MCF 10A (cell line): ENCODE measurements at regions not wholly inside any gene's neighbourhood (a gene's known extent, or its start where the extent isn't known, plus 50 kb on each side); places are given as distances from the start of the nearest gene placed in this dataset.
A peak's percentile ranks its signal among the peaks of the same experiment; 100 is the strongest.

Experiments
- BruUV-seq: library from RNA; stranded (reverse); fragments of 400-500 nt; replicated peaks from 2 replicates; lab custom pipeline; 2021; lab: Mats Ljungman, UMichigan
- CTCF ChIA-PET: fragments of 300-600 bp; sonication (Branson Sonifier 250); formaldehyde crosslinking; extraction: SDS; loops from one replicate; lab custom pipeline; 2021; ENCODE audit warnings: antibody characterized with exemption, inconsistent platforms; lab: Yijun Ruan, JAX
- POLR2A ChIA-PET: fragments of 300-600, 350-650 bp; sonication (Branson Sonifier 250); formaldehyde crosslinking; extraction: SDS; loops from one replicate; lab custom pipeline; 2020; ENCODE audit warnings: antibody characterized with exemption, inconsistent platforms; lab: Yijun Ruan, JAX
- DNase-seq: peaks from one replicate; pipeline ENCODE4 v3.0.0-alpha.2; 2018; ENCODE audit not compliant: unreplicated experiment
- H3K27ac Mint-ChIP-seq: one replicate; pipeline ENCODE4 v1.8.0; 2022; ENCODE audit warnings: mild to moderate bottlenecking, low read depth, mixed read lengths; ENCODE audit not compliant: unreplicated experiment
- H3K27me3 Mint-ChIP-seq: one replicate; pipeline ENCODE4 v1.8.0; 2022; ENCODE audit warnings: mixed read lengths; ENCODE audit not compliant: insufficient read depth, unreplicated experiment
- H3K36me3 Mint-ChIP-seq: one replicate; pipeline ENCODE4 v1.8.0; 2022; ENCODE audit warnings: mild to moderate bottlenecking, moderate library complexity, mixed read lengths; ENCODE audit not compliant: insufficient read depth, unreplicated experiment
- H3K4me1 Mint-ChIP-seq: one replicate; pipeline ENCODE4 v1.8.0; 2022; ENCODE audit warnings: mixed read lengths; ENCODE audit not compliant: insufficient read depth, unreplicated experiment
- H3K4me3 Mint-ChIP-seq: one replicate; pipeline ENCODE4 v1.8.0; 2022; ENCODE audit warnings: mild to moderate bottlenecking, moderate library complexity, mixed read lengths; ENCODE audit not compliant: unreplicated experiment
- H3K9me3 Mint-ChIP-seq: one replicate; pipeline ENCODE4 v1.8.0; 2022; ENCODE audit warnings: mixed read lengths; ENCODE audit not compliant: unreplicated experiment
- CTCF ChIP-seq: fragments of 200-600 bp; IDR thresholded peaks from one replicate; pipeline ENCODE4 v1.8.0; 2022; ENCODE audit warnings: antibody characterized with exemption, mild to moderate bottlenecking; ENCODE audit not compliant: unreplicated experiment
- intact Hi-C: fragments of 100-400 bp; cut with micrococcal nuclease; formaldehyde crosslinking; loops from 2 replicates; pipeline ENCODE4 v1.14.1; 2022

- H3K4me1 Mint-ChIP-seq: peaks cover 4% of the 10 kb centered on the region
- intact Hi-C loops: no loop called here
- H3K4me3 Mint-ChIP-seq: no peak overlapping the region
- no peak overlapping the region for H3K27ac Mint-ChIP-seq
- H3K9me3 Mint-ChIP-seq: no peaks in the 10 kb centered on the region
- TF ChIP-seq CTCF: no peak
- POLR2A ChIA-PET: no interaction called here
- no peaks in the 10 kb centered on the region for H3K27me3 Mint-ChIP-seq
- H3K36me3 Mint-ChIP-seq: peaks cover 5% of the 10 kb centered on the region
- CTCF ChIA-PET: interaction anchor here (0.6 to 0.7 kb wide), 2 partner anchors 36 to 321 kb away, joined by 3 read pairs; no protein-coding TSS in a partner anchor
- no peak for DNase-seq
- no TSS peak for BruUV-seq
Observed at GRCh38 chr13:22193070-22193469, 522.2 kb downstream of the FGF9 start.

- H3K4me1 Mint-ChIP-seq: peaks cover 7% of the 10 kb centered on the region
- no TSS peak for BruUV-seq
- ChIA-PET CTCF (interaction anchor here (0.6 kb wide), 1 partner anchor 205 kb away, joined by 3 read pairs; no protein-coding TSS in a partner anchor), POLR2A (no interaction called here)
- DNase-seq: no peak
- TF ChIP-seq CTCF: no peak
- H3K4me3 Mint-ChIP-seq: no peak overlapping the region
- peaks cover under 1% of the 10 kb centered on the region for H3K36me3 Mint-ChIP-seq
- no peak overlapping the region for H3K27ac Mint-ChIP-seq
- H3K9me3 Mint-ChIP-seq: no peaks in the 10 kb centered on the region
- H3K27me3 Mint-ChIP-seq: no peaks in the 10 kb centered on the region
- intact Hi-C loops: no loop called here
Observed at GRCh38 chr13:22194106-22194805, 523.4 kb downstream of the FGF9 start.

- intact Hi-C loops: no loop called here
- Mint-ChIP-seq H3K9me3 (no peaks in the 10 kb centered on the region), H3K27ac (no peak overlapping the region), H3K4me1 (peaks cover 7% of the 10 kb centered on the region), H3K36me3 (no peaks in the 10 kb centered on the region), H3K27me3 (no peaks in the 10 kb centered on the region), H3K4me3 (no peak overlapping the region)
- no TSS peak for BruUV-seq
- ChIA-PET CTCF (interaction anchor here (0.6 to 0.7 kb wide), 2 partner anchors 516 to 556 kb away, joined by 3 to 4 read pairs; no protein-coding TSS in a partner anchor), POLR2A (interaction anchor here (0.6 kb wide), 1 partner anchor 22 kb away, joined by 3 read pairs; no protein-coding TSS in a partner anchor)
- DNase-seq: no peak
- TF ChIP-seq CTCF: no peak
Observed at GRCh38 chr13:22195726-22196125, 524.9 kb downstream of the FGF9 start.

- Mint-ChIP-seq H3K4me3 (no peak overlapping the region), H3K4me1 (peaks cover 7% of the 10 kb centered on the region), H3K27ac (no peak overlapping the region), H3K9me3 (no peaks in the 10 kb centered on the region), H3K27me3 (no peaks in the 10 kb centered on the region), H3K36me3 (no peaks in the 10 kb centered on the region)
- ChIA-PET POLR2A (no interaction called here), CTCF (interaction anchor here (0.6 kb wide), 1 partner anchor 290 kb away, joined by 3 read pairs; no protein-coding TSS in a partner anchor)
- intact Hi-C loops: no loop called here
- BruUV-seq: no TSS peak
- no peak for DNase-seq
- peak; percentile 15 for TF ChIP-seq CTCF
Observed at GRCh38 chr13:22196777-22197176, 525.9 kb downstream of the FGF9 start.
